IMR-90 (cell line): ENCODE measurements at regions not wholly inside any gene's neighbourhood (a gene's known extent, or its start where the extent isn't known, plus 50 kb on each side); places are given as distances from the start of the nearest gene placed in this dataset.

ENCODE experiments used
- ATAC-seq: fragments of 200-7000 bp; cut with Tn5 transposase; 2 replicates; pipeline ENCODE4 v1.9.1; 2020; ENCODE audit warnings: low read depth, mild to moderate bottlenecking, moderate library complexity
- BruUV-seq: library from RNA; stranded (reverse); fragments of 400-500 nt; replicated peaks from 2 replicates; lab custom pipeline; 2021; lab: Mats Ljungman, UMichigan
- CTCF ChIA-PET: fragments of 300-600 bp; formaldehyde crosslinking; extraction: SDS; loops from one replicate; lab custom pipeline; 2021; ENCODE audit warnings: antibody characterized with exemption; lab: Yijun Ruan, JAX
- POLR2A ChIA-PET: fragments of 300-600 bp; sonication (Branson Sonifier 250); formaldehyde crosslinking; loops from one replicate; lab custom pipeline; 2022; ENCODE audit warnings: antibody characterized with exemption; ENCODE audit not compliant: unreplicated experiment; lab: Charles Lee
- DNase-seq: peaks from one replicate; pipeline ENCODE4 v3.0.0; 2013
- H2AFZ ChIP-seq: replicated peaks from 2 replicates; pipeline ENCODE3; 2013; ENCODE audit warnings: low read length, mild to moderate bottlenecking; ENCODE audit not compliant: poor library complexity
- H2AK5ac ChIP-seq: 2 replicates; pipeline ENCODE4 v1.6.1; 2013; ENCODE audit warnings: low read depth, low read length, inconsistent platforms
- H2AK9ac ChIP-seq: replicated peaks from 2 replicates; pipeline ENCODE3; 2013; ENCODE audit warnings: mild to moderate bottlenecking, low read depth, low read length, moderate library complexity; ENCODE audit not compliant: poor library complexity
- H2BK120ac ChIP-seq: 2 replicates; pipeline ENCODE4 v1.6.1; 2013; ENCODE audit warnings: low read depth, low read length, inconsistent platforms
- H2BK15ac ChIP-seq: 3 replicates; pipeline ENCODE4 v1.6.1; 2013; ENCODE audit warnings: low read depth, low read length, inconsistent platforms
- H2BK20ac ChIP-seq: 2 replicates; pipeline ENCODE4 v1.6.1; 2013; ENCODE audit warnings: low read depth, mild to moderate bottlenecking, inconsistent platforms, low read length, moderate library complexity
- H2BK5ac ChIP-seq: 2 replicates; pipeline ENCODE4 v1.6.1; 2013; ENCODE audit warnings: mild to moderate bottlenecking, low read depth, low read length, inconsistent platforms; ENCODE audit not compliant: poor library complexity, severe bottlenecking
- H3K14ac ChIP-seq: replicated peaks from 2 replicates; pipeline ENCODE4 v1.6.1; 2013; ENCODE audit warnings: low read depth, low read length, inconsistent platforms
- H3K18ac ChIP-seq: 2 replicates; pipeline ENCODE4 v1.6.1; 2013; ENCODE audit warnings: low read depth, low read length, control low read depth
- H3K23ac ChIP-seq: 2 replicates; pipeline ENCODE4 v1.6.1; 2013; ENCODE audit warnings: low read depth, low read length, inconsistent platforms
- H3K27ac ChIP-seq: 2 replicates; pipeline ENCODE4 v1.5.1; 2013; ENCODE audit warnings: mild to moderate bottlenecking, control low read depth, low read length; ENCODE audit not compliant: insufficient read depth
- H3K27me3 ChIP-seq: 2 replicates; pipeline ENCODE4 v1.6.1; 2013; ENCODE audit warnings: low read length; ENCODE audit not compliant: control insufficient read depth, insufficient read depth
- H3K36me3 ChIP-seq: 2 replicates; pipeline ENCODE4 v1.6.1; 2013; ENCODE audit warnings: low read length, mixed read lengths; ENCODE audit not compliant: control insufficient read depth, insufficient read depth
- H3K4ac ChIP-seq: 2 replicates; pipeline ENCODE4 v1.6.1; 2013; ENCODE audit warnings: low read depth, low read length, inconsistent platforms
- H3K4me1 ChIP-seq: 2 replicates; pipeline ENCODE4 v1.6.1; 2013; ENCODE audit warnings: low read length, mixed read lengths; ENCODE audit not compliant: control insufficient read depth, insufficient read depth
- H3K4me2 ChIP-seq: 2 replicates; pipeline ENCODE4 v1.6.1; 2013; ENCODE audit warnings: low read depth, mild to moderate bottlenecking, control low read depth, low read length, moderate library complexity
- H3K4me3 ChIP-seq: 2 replicates; pipeline ENCODE4 v1.5.1; 2013; ENCODE audit warnings: low read depth, mild to moderate bottlenecking, control low read depth, low read length, moderate library complexity; ENCODE audit not compliant: insufficient read depth
- H3K56ac ChIP-seq: 2 replicates; pipeline ENCODE4 v1.6.1; 2013; ENCODE audit warnings: low read length, inconsistent platforms; ENCODE audit not compliant: insufficient read depth; ENCODE audit errors: extremely low read depth
- H3K79me1 ChIP-seq, 2 experiments: 2 replicates each; pipeline ENCODE4 v1.6.1; 2013; ENCODE audit warnings: low read length in 2 of 2, inconsistent platforms in 1 of 2, low read depth in 1 of 2
- H3K9ac ChIP-seq: 2 replicates; pipeline ENCODE4 v1.6.1; 2013; ENCODE audit warnings: low read depth, low read length, control low read depth
- H3K9me1 ChIP-seq: 2 replicates; pipeline ENCODE4 v1.6.1; 2013; ENCODE audit warnings: low read length, inconsistent platforms; ENCODE audit not compliant: insufficient read depth
- H3K9me3 ChIP-seq: 2 replicates; pipeline ENCODE4 v1.6.1; 2013; ENCODE audit warnings: low read length; ENCODE audit not compliant: control insufficient read depth, insufficient read depth
- H4K20me1 ChIP-seq: 2 replicates; pipeline ENCODE4 v1.6.1; 2013; ENCODE audit warnings: low read length, inconsistent platforms; ENCODE audit not compliant: insufficient read depth
- H4K5ac ChIP-seq: 2 replicates; pipeline ENCODE4 v1.6.1; 2013; ENCODE audit warnings: mild to moderate bottlenecking, low read depth, low read length, control low read depth
- H4K8ac ChIP-seq, 2 experiments: 2 replicates each; pipeline ENCODE4 v1.6.1; 2013; ENCODE audit warnings: low read depth in 2 of 2, low read length in 2 of 2, control low read depth in 1 of 2, inconsistent platforms in 1 of 2
- H4K91ac ChIP-seq: 2 replicates; pipeline ENCODE4 v1.6.1; 2013; ENCODE audit warnings: low read depth, low read length, inconsistent platforms; ENCODE audit not compliant: insufficient read depth
- BHLHE40 ChIP-seq: fragments of 150-350 bp; IDR thresholded peaks from 2 replicates; pipeline ENCODE4 v1.6.1; 2016; ENCODE audit warnings: mild to moderate bottlenecking, low read depth, low read length
- CEBPB ChIP-seq: IDR thresholded peaks from 2 replicates; pipeline ENCODE4 v1.6.1; 2012; ENCODE audit warnings: low read depth, low read length, improper control_type of control experiment
- CHD1 ChIP-seq: IDR thresholded peaks from 2 replicates; pipeline ENCODE4 v1.6.1; 2012; ENCODE audit warnings: low read depth, low read length, improper control_type of control experiment
- FOS ChIP-seq: fragments of 150-350 bp; IDR thresholded peaks from 2 replicates; pipeline ENCODE4 v1.6.1; 2016; ENCODE audit warnings: low read depth, low read length
- MAFK ChIP-seq: IDR thresholded peaks from 2 replicates; pipeline ENCODE4 v1.6.1; 2012; ENCODE audit warnings: low read depth, low read length, improper control_type of control experiment
- MAZ ChIP-seq: IDR thresholded peaks from 2 replicates; pipeline ENCODE4 v1.6.1; 2012; ENCODE audit warnings: low read depth, mild to moderate bottlenecking, low read length, improper control_type of control experiment, moderate library complexity, borderline replicate concordance
- MXI1 ChIP-seq: IDR thresholded peaks from 2 replicates; pipeline ENCODE4 v1.6.1; 2012; ENCODE audit warnings: low read depth, mild to moderate bottlenecking, low read length, moderate library complexity, borderline replicate concordance
- NFE2L2 ChIP-seq: fragments of 150-350 bp; IDR thresholded peaks from 2 replicates; pipeline ENCODE4 v1.6.1; 2016; ENCODE audit warnings: low read depth, mild to moderate bottlenecking, low read length
- POLR2A ChIP-seq: IDR thresholded peaks from 2 replicates; pipeline ENCODE4 v1.6.1; 2012; ENCODE audit warnings: mild to moderate bottlenecking, low read depth, low read length
- RAD21 ChIP-seq: IDR thresholded peaks from 2 replicates; pipeline ENCODE4 v1.6.1; 2012; ENCODE audit warnings: low read length, improper control_type of control experiment
- RCOR1 ChIP-seq: IDR thresholded peaks from 2 replicates; pipeline ENCODE4 v1.6.1; 2012; ENCODE audit warnings: mild to moderate bottlenecking, low read length, improper control_type of control experiment; ENCODE audit not compliant: insufficient replicate concordance
- RFX5 ChIP-seq: IDR thresholded peaks from 2 replicates; pipeline ENCODE4 v1.8.0; 2012; ENCODE audit warnings: low read depth, mild to moderate bottlenecking, low read length, moderate library complexity
- SMC3 ChIP-seq: fragments of 150-350 bp; IDR thresholded peaks from 2 replicates; pipeline ENCODE4 v1.6.1; 2016; ENCODE audit warnings: low read depth, mild to moderate bottlenecking, antibody characterized with exemption, low read length, moderate library complexity
- WGBS, 2 experiments: methylation state at CpG; one replicate each; pipeline versions ENCODE4 v1.1.5 to v1.1.7; 2013; ENCODE audit warnings: missing lambda C conversion rate in 2 of 2; ENCODE audit not compliant: insufficient read length in 1 of 2; ENCODE audit errors: extremely low coverage in 2 of 2; 5-methylcytosine and 5-hydroxymethylcytosine counted together
- dilution Hi-C: fragments of 300-500 bp; cut with HindIII; formaldehyde crosslinking; loops from one replicate; pipeline ENCODE4 v1.14.3; 2018; ENCODE audit warnings: low sequenced_read_pairs; ENCODE audit not compliant: unreplicated experiment
- in situ Hi-C: fragments of 300-500 bp; cut with MboI; formaldehyde crosslinking; loops from 3 replicates; pipeline ENCODE4 v1.14.3; 2019; ENCODE audit warnings: low sequenced_read_pairs, inconsistent platforms, mixed read lengths
- intact Hi-C: fragments of 100-400 bp; cut with micrococcal nuclease; formaldehyde crosslinking; loops from 2 replicates; pipeline ENCODE4 v1.10.0; 2022
- TF ChIP-seq, protein P1 (sequence below): conservative IDR thresholded peaks from 2 replicates; pipeline ENCODE4 v1.5.1; 2012; ENCODE audit warnings: mild to moderate bottlenecking, low read depth, low read length, improper control_type of control experiment
- TF ChIP-seq, protein P2 (sequence below): fragments of 150-350 bp; IDR thresholded peaks from 2 replicates; pipeline ENCODE4 v1.6.1; 2017; ENCODE audit warnings: mild to moderate bottlenecking, antibody characterized with exemption, low read length, low read depth
- TF ChIP-seq, protein P3 (sequence below): fragments of 150-350 bp; IDR thresholded peaks from 2 replicates; pipeline ENCODE4 v1.6.1; 2016; ENCODE audit warnings: low read depth, mild to moderate bottlenecking, low read length, moderate library complexity, borderline replicate concordance

DNA sequence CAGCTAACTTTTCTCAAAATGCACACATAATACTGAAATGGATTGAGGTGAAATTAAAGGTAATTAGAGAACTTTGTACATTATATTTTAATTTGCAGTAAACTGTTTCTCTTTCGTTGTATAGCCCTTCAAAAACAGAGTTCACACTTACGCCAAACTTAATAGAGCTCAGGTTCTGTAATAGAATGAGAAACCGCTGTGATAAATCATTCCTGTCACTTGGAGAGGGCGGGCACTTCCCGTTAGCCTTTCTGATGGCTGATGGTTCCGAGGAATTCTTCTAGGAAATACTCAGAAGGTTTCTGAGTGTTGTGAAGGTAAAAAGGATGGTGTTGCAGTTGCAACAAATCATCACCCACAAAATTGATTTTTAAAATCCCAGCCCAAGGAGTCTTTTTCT lies 155.8 kb upstream of the ALKAL2 start:
- BruUV-seq: no TSS peak
- TF ChIP-seq CEBPB (no peak), RCOR1 (no peak), MAZ (no peak), POLR2A (no peak), RFX5 (no peak), MAFK (no peak), BHLHE40 (no peak), CHD1 (no peak), FOS (no peak), MXI1 (no peak), RAD21 (no peak), SMC3 (no peak), NFE2L2 (no peak)
- TF ChIP-seq, protein P1, sequence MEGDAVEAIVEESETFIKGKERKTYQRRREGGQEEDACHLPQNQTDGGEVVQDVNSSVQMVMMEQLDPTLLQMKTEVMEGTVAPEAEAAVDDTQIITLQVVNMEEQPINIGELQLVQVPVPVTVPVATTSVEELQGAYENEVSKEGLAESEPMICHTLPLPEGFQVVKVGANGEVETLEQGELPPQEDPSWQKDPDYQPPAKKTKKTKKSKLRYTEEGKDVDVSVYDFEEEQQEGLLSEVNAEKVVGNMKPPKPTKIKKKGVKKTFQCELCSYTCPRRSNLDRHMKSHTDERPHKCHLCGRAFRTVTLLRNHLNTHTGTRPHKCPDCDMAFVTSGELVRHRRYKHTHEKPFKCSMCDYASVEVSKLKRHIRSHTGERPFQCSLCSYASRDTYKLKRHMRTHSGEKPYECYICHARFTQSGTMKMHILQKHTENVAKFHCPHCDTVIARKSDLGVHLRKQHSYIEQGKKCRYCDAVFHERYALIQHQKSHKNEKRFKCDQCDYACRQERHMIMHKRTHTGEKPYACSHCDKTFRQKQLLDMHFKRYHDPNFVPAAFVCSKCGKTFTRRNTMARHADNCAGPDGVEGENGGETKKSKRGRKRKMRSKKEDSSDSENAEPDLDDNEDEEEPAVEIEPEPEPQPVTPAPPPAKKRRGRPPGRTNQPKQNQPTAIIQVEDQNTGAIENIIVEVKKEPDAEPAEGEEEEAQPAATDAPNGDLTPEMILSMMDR: no peak
- TF ChIP-seq, protein P2, sequence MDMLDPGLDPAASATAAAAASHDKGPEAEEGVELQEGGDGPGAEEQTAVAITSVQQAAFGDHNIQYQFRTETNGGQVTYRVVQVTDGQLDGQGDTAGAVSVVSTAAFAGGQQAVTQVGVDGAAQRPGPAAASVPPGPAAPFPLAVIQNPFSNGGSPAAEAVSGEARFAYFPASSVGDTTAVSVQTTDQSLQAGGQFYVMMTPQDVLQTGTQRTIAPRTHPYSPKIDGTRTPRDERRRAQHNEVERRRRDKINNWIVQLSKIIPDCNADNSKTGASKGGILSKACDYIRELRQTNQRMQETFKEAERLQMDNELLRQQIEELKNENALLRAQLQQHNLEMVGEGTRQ: no peak
- TF ChIP-seq, protein P3, sequence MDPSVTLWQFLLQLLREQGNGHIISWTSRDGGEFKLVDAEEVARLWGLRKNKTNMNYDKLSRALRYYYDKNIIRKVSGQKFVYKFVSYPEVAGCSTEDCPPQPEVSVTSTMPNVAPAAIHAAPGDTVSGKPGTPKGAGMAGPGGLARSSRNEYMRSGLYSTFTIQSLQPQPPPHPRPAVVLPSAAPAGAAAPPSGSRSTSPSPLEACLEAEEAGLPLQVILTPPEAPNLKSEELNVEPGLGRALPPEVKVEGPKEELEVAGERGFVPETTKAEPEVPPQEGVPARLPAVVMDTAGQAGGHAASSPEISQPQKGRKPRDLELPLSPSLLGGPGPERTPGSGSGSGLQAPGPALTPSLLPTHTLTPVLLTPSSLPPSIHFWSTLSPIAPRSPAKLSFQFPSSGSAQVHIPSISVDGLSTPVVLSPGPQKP: no peak
- no peak overlapping the region for H2AK9ac ChIP-seq
- no peak overlapping the region for H2BK20ac ChIP-seq
- H3K18ac ChIP-seq: no peak overlapping the region
- no peak overlapping the region for H2AFZ ChIP-seq
- no peak overlapping the region for H4K91ac ChIP-seq
- no peak overlapping the region for H3K27ac ChIP-seq
- no peaks in the 10 kb centered on the region for H4K20me1 ChIP-seq
- no peaks in the 10 kb centered on the region for H3K79me1 ChIP-seq
- ChIA-PET CTCF (no interaction called here), POLR2A (no interaction called here)
- no peaks in the 10 kb centered on the region for H3K36me3 ChIP-seq
- DNase-seq: no peak
- no peak overlapping the region for H3K23ac ChIP-seq
- H3K4me3 ChIP-seq: no peak overlapping the region
- H3K4ac ChIP-seq: no peak overlapping the region
- H3K9me1 ChIP-seq: no peaks in the 10 kb centered on the region
- H4K8ac ChIP-seq: no peak overlapping the region
- H3K9me3 ChIP-seq: peaks cover 56% of the 10 kb centered on the region
- H3K56ac ChIP-seq: no peak overlapping the region
- dilution Hi-C loops: no loop called here
- no peak overlapping the region for H2BK15ac ChIP-seq
- no peak overlapping the region for H4K5ac ChIP-seq
- ATAC-seq: no peak
- H2AK5ac ChIP-seq: no peak overlapping the region
- H3K14ac ChIP-seq: no peak overlapping the region
- intact Hi-C loops: no loop called here
- H2BK120ac ChIP-seq: no peak overlapping the region
- H2BK5ac ChIP-seq: no peak overlapping the region
- in situ Hi-C loops: no loop called here
- H3K4me1 ChIP-seq: no peaks in the 10 kb centered on the region
- no peak overlapping the region for H3K9ac ChIP-seq
- H3K4me2 ChIP-seq: no peak overlapping the region
- no CpG with 5 or more reads among the region's 6 CpGs for WGBS, 2 experiments
- no peaks in the 10 kb centered on the region for H3K27me3 ChIP-seq
